ENCODE measurements at regions not wholly inside any gene's neighbourhood (a gene's known extent, or its start where the extent isn't known, plus 50 kb on each side); places are given as distances from the start of the nearest gene placed in this dataset.

DNA sequence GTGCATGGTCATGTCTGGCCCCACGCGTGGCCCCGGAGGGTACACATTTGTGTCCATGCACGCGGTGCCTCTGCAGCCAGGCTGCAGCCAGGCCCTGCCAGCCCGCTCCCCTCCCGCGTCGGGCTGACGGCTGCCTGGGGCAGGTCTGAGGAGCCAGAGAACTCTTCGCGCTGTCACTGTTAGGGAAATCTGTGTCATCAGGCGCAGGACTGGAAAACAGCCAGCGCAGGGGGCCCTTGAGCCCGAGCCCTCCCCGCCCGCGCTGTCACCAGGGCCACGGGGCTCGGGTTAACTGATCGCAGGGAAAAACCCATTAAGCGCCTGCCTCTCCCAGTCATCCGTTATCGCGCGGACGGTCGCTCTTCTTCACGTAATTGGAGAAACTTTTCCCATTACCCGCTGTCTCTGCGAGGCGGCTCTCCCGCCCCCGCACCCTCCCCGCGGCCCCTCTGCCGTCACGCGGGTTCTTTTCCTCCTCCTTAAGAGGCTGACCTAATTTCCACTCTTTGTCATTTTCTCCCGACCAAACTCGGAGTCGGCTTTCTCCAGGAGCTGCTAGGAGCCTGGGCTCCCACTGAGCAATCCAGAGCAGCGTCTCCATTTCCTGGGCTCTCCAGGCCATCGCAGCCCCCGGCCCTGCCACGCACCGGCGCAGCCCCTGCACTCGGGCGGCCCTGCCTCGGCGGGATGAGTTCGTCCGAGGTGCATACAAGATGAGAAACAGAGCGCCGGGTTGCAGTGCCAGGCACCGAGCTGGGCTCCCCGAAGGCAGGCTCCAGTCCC lies 57.5 kb upstream of the PRR23E start:
- no peak for DNase-seq (ENCODE audit: low spot score)

DNA sequence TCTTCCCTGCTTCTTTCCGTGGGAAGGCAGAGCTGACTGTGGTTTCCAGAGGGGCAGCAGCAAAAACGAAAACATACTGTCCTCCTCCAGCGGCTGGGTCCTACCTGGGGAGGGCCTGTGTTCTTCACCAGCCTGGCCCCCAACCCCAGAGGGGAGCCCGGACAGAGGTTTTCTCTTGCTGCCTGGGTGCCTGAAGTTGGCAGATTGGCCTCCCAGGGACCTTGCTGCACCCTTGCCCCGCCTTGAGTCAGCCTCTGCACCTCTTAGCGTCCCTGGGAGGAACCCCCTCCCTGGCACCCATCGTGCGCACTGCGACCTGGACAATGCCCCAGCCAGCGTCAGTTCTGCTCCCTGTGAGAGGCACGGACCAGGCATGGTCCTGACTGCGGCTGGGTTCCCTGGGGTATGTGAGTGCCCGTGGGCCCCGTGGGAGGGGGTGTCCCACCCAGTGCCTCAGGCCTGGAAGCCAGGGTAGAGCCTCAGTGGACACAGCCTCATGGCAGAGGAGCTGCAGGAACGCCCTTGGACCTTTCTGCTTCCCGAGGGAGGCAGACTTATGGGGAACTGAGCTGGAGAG lies 56.8 kb upstream of the PRR23E start:
- DNase-seq (ENCODE audit: low spot score) = no peak

DNA sequence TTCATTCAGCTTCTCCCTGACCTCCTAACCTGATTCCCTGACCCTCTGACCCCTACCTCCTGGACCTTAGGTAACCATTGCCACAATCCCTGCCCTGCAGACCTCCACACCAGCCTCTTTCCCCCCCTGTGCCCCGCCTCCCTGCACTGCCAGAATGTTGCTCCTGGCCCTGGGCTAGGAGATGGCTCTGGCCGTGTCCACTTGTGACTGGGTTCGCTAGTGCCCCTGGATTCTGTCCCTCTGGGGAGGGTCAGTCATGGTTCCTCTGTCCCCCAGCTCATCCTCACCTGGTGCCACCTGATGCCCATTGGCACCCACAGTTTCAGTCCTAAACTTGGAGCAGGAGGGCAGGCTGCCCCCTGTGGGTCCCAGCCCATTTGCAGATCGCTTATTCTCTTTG lies 56.2 kb upstream of the PRR23E start:
- DNase-seq (ENCODE audit: low spot score) = no peak

DNA sequence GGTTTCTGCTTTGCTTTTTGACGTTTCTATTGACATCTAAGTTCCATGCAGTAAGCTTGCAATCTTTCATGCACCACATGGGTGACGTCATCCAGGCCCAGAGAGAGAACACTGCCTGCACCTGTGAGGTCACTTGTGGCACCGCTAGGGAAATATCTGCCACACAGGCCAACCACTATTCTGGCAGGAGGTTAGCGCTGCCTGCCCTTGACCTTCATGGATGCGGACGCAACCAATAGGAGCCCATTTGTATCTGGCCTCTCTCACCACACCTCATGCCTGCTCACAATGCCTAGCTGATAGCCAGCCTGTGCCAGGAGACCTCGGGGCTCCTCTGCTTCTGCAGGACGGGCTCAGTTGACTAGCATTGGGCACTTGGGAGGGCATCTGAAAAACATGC lies 55.8 kb upstream of the PRR23E start:
- DNase-seq (ENCODE audit: low spot score) = no peak

DNA sequence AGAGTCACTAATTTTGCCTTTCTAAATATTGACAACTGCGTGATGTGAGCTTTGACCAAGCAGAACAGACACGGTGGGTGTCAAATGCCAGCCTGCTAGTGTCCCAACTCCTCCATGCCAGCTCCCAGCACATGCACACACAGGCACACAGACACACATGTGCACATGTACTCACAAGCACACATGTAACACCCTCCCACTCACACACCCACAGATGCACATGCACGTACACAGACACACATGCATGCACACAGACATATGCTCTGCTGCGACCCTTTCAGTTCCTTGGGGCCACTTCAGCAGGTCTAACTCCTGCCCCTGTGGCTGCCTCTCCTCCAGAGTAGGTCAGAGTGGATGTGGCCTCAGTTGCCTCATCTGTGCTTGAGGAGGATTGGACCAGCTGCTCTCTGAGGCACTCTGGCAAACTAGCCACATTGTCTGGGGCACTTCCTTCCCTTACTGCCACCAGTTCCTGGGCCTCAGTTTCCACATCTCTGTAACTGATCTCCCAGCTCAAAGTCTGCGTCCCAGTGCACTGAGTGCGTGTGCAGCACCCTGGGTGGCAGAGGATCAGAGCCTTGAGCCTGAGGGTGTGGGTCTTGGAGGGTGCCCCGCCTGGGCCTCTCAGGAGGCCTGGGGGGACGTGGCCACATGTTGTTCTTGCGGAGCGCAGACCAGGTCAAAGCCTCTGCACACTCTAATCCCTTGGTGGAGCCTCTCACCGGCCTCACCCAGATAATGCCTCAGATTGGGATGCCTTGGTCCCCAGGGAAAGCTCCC lies 55.0 kb upstream of the PRR23E start:
- no peak for DNase-seq (ENCODE audit: low spot score)

DNA sequence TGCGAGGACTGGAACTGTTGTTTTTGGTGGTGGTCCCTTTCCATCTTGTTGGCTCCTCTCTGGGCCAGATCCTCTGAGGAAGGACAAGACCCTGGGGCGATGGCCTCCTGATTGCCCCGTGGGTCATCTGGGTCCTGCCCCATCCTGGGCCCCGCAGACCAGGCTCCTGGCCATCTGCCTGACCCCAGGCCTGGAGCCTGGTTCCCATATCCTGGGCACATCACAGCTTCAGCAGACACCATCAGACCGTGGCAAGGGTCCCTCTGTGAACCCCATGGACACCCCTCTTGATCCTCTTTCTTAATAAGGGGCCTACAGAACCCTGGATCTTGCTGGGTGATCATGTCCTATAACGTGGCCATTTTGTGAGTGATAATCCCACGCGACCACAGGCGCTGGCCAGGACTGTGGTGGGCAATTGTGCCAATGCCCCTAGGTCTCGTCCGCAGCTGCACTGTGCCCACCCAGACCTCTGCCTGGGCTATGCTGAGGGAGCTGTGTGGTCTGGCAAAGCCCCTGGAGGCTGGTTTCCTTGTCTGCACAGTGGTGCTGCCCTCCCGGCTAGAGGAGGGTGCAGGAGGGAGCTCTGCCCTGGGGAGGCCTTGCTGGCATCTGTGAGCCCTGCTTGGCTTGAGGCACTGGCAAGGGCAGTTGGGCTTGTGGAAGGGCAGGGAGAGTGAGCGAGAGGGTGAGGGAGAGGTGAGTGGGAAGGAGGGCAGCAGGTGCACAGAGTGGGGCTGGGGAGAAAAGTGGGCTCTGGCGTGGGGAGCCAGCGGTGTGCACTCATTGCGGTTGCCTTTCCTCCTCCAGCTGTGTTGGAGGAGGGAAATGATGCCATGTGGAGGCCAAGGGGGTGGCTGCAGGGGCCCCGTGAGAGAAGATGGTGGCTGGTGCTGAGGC lies 53.1 kb upstream of the PRR23E start:
- DNase-seq (ENCODE audit: low spot score) = no peak

DNA sequence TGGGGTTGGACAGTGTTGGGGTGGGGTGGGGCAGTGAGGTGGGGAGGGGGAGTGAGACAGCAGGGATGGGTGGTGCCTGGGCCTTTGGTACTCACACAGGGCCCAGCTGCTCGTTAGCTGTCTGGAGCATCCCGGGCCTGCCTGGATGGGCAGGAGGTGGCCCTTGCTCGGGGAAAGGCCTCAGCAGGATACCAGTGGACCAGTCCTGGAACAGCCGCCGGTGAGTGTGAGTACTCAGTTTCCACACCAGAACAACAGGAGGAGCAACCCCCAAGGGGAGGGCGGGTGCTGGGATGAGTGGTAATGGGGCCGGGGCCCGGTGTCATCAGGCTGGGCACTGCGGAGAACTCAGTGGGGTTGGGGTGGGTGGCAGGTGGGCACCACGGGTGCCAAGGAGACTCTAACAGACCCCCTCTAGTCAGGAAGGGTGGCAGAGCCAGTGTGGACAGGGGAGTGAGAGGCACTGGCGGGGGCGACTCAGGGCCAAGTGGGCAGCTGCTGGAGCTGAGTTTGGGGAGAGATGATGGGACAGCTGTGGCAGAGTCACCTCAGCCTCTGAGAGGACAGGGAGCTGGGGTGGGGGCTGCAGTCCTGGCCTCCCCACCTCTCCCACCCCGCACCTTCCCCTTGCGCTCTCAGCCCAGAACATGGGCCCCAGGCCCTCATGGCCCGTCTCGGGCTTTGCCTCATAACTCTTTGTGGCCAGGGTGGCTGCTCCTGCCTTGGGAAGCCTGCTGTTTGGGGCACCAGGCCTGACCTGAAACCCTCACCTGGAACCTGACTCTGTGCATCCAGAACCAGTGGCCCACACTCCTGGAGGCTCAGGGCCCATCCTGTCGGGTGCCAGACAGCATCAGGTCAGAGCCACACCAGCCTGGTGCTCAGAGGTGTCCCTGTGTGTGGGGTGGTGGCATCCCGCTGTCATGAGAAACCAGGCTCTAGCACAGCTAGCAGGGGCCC lies 52.1 kb upstream of the PRR23E start:
- no peak for DNase-seq (ENCODE audit: low spot score)

DNA sequence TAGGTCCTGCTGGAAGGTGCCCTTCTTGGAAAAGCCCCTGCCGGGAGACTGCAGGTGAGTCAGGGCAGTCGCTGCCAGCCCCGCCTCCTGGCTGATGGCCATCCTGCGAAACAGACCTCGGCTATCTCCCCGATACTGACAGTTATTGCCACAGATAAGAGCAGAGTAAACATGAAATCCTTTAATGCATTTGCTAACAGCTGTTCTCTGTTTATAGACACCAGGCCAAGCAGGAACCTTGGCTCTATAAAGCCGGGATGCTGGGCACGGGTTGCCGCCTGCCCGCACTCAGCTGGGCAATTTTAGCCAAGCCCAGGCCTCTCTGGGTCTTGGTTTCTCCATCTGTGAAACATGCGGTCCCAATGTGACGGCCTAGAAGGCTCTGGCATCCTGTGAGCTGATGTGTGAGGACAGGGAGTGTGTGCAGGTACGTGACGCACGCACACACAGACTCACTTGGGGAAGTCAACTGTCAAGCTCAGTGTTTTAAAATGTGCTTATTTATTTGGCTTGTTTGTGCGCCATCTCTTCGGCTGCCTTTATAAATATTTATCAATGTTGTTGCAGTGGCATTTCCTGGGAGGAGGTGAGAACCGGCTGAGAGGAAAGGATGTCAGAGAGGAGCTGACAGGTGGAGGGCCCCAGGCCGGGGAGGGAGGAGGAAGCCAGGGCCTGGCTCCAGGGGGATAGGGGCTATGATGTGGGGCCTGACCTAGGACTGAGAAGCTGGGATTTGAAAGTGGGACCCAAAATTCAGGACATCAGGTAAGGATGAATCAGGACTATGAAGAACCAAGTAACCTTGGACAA lies 50.8 kb upstream of the PRR23E start:
- DNase-seq (ENCODE audit: low spot score) = no peak
